MM.1S (cell line): ENCODE measurements at regions not wholly inside any gene's neighbourhood (a gene's known extent, or its start where the extent isn't known, plus 50 kb on each side); places are given as distances from the start of the nearest gene placed in this dataset.

Source experiments
- DNase-seq: peaks from one replicate; pipeline ENCODE4 v3.0.0-alpha.2; 2015
- H2AFZ ChIP-seq: fragments of 300-600 bp; sonication (generic); 2 replicates; pipeline ENCODE4 v1.6.0; 2016; ENCODE audit warnings: antibody characterized with exemption, low read length
- H3F3A ChIP-seq: fragments of 300-600 bp; sonication (generic); 2 replicates; pipeline ENCODE4 v1.6.1; 2016; ENCODE audit warnings: mild to moderate bottlenecking, antibody characterized with exemption, low read length, moderate library complexity, mixed read lengths; ENCODE audit not compliant: insufficient read depth
- H3K27ac ChIP-seq: fragments of 300-600 bp; sonication (generic); 2 replicates; pipeline ENCODE4 v1.5.1; 2016; ENCODE audit warnings: mild to moderate bottlenecking, low read length
- H3K27me3 ChIP-seq: fragments of 300-600 bp; sonication (generic); replicated peaks from 2 replicates; pipeline ENCODE4 v1.6.0; 2016; ENCODE audit warnings: low read length; ENCODE audit not compliant: insufficient read depth
- H3K36me3 ChIP-seq: fragments of 300-600 bp; sonication (generic); replicated peaks from 2 replicates; pipeline ENCODE4 v1.6.1; 2016; ENCODE audit warnings: mild to moderate bottlenecking, low read length, mixed read lengths; ENCODE audit not compliant: insufficient read depth
- H3K4me1 ChIP-seq: fragments of 300-600 bp; sonication (generic); 2 replicates; pipeline ENCODE4 v1.6.1; 2016; ENCODE audit warnings: low read length, mixed read lengths
- H3K4me2 ChIP-seq: fragments of 300-600 bp; sonication (generic); 2 replicates; pipeline ENCODE4 v1.6.0; 2016; ENCODE audit warnings: low read depth, low read length
- H3K4me3 ChIP-seq: fragments of 300-600 bp; sonication (generic); 2 replicates; pipeline ENCODE4 v1.5.1; 2016; ENCODE audit warnings: low read length, mixed read lengths
- H3K79me2 ChIP-seq: fragments of 300-600 bp; sonication (generic); 2 replicates; pipeline ENCODE4 v1.6.1; 2016; ENCODE audit warnings: mixed run types, low read length, mixed read lengths
- H3K9ac ChIP-seq: fragments of 300-600 bp; sonication (generic); 2 replicates; pipeline ENCODE4 v1.6.1; 2016; ENCODE audit warnings: low read length, mixed read lengths
- H3K9me2 ChIP-seq: fragments of 300-600 bp; sonication (generic); replicated peaks from 2 replicates; pipeline ENCODE4 v1.6.1; 2016; ENCODE audit warnings: mild to moderate bottlenecking, low read length, mixed read lengths; ENCODE audit not compliant: insufficient read depth
- H3K9me3 ChIP-seq: fragments of 300-600 bp; sonication (generic); replicated peaks from 2 replicates; pipeline ENCODE4 v1.6.1; 2016; ENCODE audit warnings: mild to moderate bottlenecking, low read length, mixed read lengths; ENCODE audit not compliant: insufficient read depth
- H4K20me1 ChIP-seq: fragments of 300-600 bp; sonication (generic); 2 replicates; pipeline ENCODE4 v1.6.1; 2016; ENCODE audit warnings: mild to moderate bottlenecking, low read length, moderate library complexity, mixed read lengths; ENCODE audit not compliant: insufficient read depth
- CTCF ChIP-seq: fragments of 300-600 bp; sonication (generic); IDR thresholded peaks from 2 replicates; pipeline ENCODE4 v1.5.1; 2016; ENCODE audit warnings: antibody characterized with exemption, low read length, mixed read lengths
- EZH2 ChIP-seq: fragments of 300-600 bp; sonication (generic); optimal IDR thresholded peaks from 2 replicates; pipeline ENCODE3; 2017; ENCODE audit warnings: low read depth, mild to moderate bottlenecking, antibody characterized with exemption, low read length, mixed read lengths
- EZH2phosphoT487 ChIP-seq: fragments of 300-600 bp; sonication (generic); IDR thresholded peaks from 2 replicates; pipeline ENCODE4 v1.6.1; 2018; ENCODE audit warnings: antibody characterized with exemption, low read length

GRCh38 chr16:51272420-51272819, 121.3 kb upstream of the SALL1 start:
- Histone ChIP-seq H3K9me3 (no peaks in the 10 kb centered on the region), H3F3A (no peaks in the 10 kb centered on the region), H3K4me2 (no peak overlapping the region), H3K4me3 (no peak overlapping the region), H3K27ac (no peak overlapping the region), H3K79me2 (no peaks in the 10 kb centered on the region), H3K36me3 (no peaks in the 10 kb centered on the region), H3K4me1 (no peaks in the 10 kb centered on the region), H4K20me1 (no peaks in the 10 kb centered on the region), H3K27me3 (no peaks in the 10 kb centered on the region), H3K9ac (no peak overlapping the region), H2AFZ (no peak overlapping the region), H3K9me2 (no peaks in the 10 kb centered on the region)
- no peak for DNase-seq
- no peak for TF ChIP-seq EZH2phosphoT487
- TF ChIP-seq CTCF, result no peak
- no peak for TF ChIP-seq EZH2

GRCh38 chr16:51271156-51271701, 120.2 kb upstream of the SALL1 start:
- no peak overlapping the region for H3K27ac ChIP-seq
- no peak overlapping the region for H3K9ac ChIP-seq
- no peak overlapping the region for H2AFZ ChIP-seq
- TF ChIP-seq EZH2, result no peak
- no peak for TF ChIP-seq EZH2phosphoT487
- no peak for TF ChIP-seq CTCF
- H3K36me3 ChIP-seq, result no peaks in the 10 kb centered on the region
- H3K9me2 ChIP-seq, result no peaks in the 10 kb centered on the region
- no peaks in the 10 kb centered on the region for H3K79me2 ChIP-seq
- DNase-seq, result no peak
- H3K9me3 ChIP-seq, result no peaks in the 10 kb centered on the region
- no peaks in the 10 kb centered on the region for H3K27me3 ChIP-seq
- no peaks in the 10 kb centered on the region for H4K20me1 ChIP-seq
- no peaks in the 10 kb centered on the region for H3F3A ChIP-seq
- H3K4me1 ChIP-seq, result no peaks in the 10 kb centered on the region
- no peak overlapping the region for H3K4me3 ChIP-seq
- H3K4me2 ChIP-seq, result no peak overlapping the region

GRCh38 chr16:51268237-51268636, 117.2 kb upstream of the SALL1 start:
- Histone ChIP-seq H3K36me3 (no peaks in the 10 kb centered on the region), H4K20me1 (no peaks in the 10 kb centered on the region), H3K27ac (no peak overlapping the region), H3K9me2 (no peaks in the 10 kb centered on the region), H3K4me3 (no peak overlapping the region), H2AFZ (no peak overlapping the region), H3K9ac (no peak overlapping the region), H3K27me3 (no peaks in the 10 kb centered on the region), H3K4me1 (no peaks in the 10 kb centered on the region), H3F3A (no peaks in the 10 kb centered on the region), H3K79me2 (no peaks in the 10 kb centered on the region), H3K4me2 (no peak overlapping the region), H3K9me3 (no peaks in the 10 kb centered on the region)
- TF ChIP-seq EZH2 (no peak), EZH2phosphoT487 (no peak), CTCF (no peak)
- no peak for DNase-seq
